ENCODE measurements at regions not wholly inside any gene's neighbourhood (a gene's known extent, or its start where the extent isn't known, plus 50 kb on each side); places are given as distances from the start of the nearest gene placed in this dataset.

DNA sequence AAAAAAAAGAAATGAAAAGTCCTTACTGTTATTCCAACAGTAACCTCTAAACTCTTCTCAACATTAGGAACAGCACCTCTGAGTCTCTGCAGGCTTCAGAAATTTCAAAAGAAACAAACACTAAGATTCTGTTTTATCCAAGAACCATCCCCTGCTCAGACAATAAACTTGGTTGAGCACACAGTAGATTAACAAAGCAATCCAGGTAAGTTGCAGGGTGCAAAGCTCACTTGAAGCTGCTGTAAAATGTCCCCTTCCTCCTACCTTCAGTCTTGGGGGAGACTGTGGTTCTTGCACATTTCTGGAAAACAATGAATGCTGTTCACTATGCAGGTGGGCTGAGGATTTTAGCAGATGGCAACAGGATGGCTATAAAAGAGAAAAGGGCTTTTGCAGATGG lies 484.1 kb downstream of the IGSF11 start:
- TF ChIP-seq POLR2A (IDR thresholded peaks at IDR 0.05), result no peak
- TF ChIP-seq, protein P1, sequence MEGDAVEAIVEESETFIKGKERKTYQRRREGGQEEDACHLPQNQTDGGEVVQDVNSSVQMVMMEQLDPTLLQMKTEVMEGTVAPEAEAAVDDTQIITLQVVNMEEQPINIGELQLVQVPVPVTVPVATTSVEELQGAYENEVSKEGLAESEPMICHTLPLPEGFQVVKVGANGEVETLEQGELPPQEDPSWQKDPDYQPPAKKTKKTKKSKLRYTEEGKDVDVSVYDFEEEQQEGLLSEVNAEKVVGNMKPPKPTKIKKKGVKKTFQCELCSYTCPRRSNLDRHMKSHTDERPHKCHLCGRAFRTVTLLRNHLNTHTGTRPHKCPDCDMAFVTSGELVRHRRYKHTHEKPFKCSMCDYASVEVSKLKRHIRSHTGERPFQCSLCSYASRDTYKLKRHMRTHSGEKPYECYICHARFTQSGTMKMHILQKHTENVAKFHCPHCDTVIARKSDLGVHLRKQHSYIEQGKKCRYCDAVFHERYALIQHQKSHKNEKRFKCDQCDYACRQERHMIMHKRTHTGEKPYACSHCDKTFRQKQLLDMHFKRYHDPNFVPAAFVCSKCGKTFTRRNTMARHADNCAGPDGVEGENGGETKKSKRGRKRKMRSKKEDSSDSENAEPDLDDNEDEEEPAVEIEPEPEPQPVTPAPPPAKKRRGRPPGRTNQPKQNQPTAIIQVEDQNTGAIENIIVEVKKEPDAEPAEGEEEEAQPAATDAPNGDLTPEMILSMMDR (IDR thresholded peaks at IDR 0.05), result no peak

Data from lower leg skin (tissue), 3 donors.